ENCODE measurements at regions not wholly inside any gene's neighbourhood (a gene's known extent, or its start where the extent isn't known, plus 50 kb on each side); places are given as distances from the start of the nearest gene placed in this dataset.

- no peak for TF ChIP-seq SIN3A (IDR thresholded peaks at IDR 0.05; ENCODE audit: borderline replicate concordance, insufficient read depth, low read length)
- no peak for TF ChIP-seq POLR2AphosphoS5 (IDR thresholded peaks at IDR 0.05; ENCODE audit: low read depth, low read length)
- TF ChIP-seq TAF1 (IDR thresholded peaks at IDR 0.05; ENCODE audit: borderline replicate concordance, insufficient read depth, low read length), result no peak
- TF ChIP-seq REST (IDR thresholded peaks at IDR 0.05; ENCODE audit: insufficient read depth in 1 of 2, low read depth in 2 of 2, low read length in 2 of 2), result no peak
These were observed 143.0 kb downstream of the TSN start for GRCh38 chr2:121898483-121898882.

All from PFSK-1 (cell line).